ENCODE measurements at regions not wholly inside any gene's neighbourhood (a gene's known extent, or its start where the extent isn't known, plus 50 kb on each side); places are given as distances from the start of the nearest gene placed in this dataset.

DNA sequence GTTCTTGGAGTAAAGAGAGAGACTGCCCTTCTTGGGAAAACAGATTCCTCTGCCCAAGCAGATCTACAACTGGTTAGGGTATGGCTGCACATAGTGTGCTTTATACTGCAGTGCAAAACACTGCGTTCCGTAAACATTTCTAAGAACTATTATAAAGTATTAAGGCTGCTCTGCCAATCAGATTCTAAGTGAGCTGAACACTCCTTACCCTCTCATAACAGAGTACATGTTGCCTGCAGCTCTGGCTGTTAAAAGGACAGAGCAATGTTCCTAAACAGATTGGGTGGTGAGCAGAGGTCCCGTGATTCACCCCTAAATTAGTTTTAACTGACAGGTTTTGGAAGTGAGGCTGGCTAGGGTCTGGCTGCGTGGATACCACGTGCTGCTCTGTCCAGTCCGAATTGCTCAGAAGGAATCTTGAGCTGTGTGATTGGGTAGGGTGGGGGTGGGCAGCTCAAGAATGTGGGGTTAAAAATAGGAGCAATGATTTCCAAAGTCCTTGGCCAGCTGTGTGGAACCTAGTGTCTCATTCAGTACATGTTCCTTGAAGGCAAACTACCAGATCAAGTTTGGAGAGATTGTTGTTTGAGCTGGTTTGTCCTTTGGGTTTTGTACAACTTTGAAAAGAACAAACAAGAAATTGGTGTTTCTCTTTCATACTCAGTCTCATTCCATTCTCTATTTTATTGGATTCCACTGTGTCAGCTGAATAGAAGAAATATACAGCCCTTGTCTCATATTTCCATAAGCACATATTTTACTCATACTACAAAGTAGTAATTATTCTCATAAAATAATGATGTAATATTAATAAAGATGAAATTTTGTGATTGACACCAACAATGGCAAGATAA, 497.6 kb upstream of the CD180 start:
- TF ChIP-seq POLR2AphosphoS5 (IDR thresholded peaks at IDR 0.05; ENCODE audit: low read depth, low read length): no peak
- no peak for TF ChIP-seq POLR2A (IDR thresholded peaks at IDR 0.05; ENCODE audit: low read depth, low read length)
- TF ChIP-seq TAF1 (IDR thresholded peaks at IDR 0.05; ENCODE audit: borderline replicate concordance, low read depth, low read length): no peak
- FAIRE-seq (no peak), DNase-seq (ENCODE audit: insufficient read length) (no peak)

DNA sequence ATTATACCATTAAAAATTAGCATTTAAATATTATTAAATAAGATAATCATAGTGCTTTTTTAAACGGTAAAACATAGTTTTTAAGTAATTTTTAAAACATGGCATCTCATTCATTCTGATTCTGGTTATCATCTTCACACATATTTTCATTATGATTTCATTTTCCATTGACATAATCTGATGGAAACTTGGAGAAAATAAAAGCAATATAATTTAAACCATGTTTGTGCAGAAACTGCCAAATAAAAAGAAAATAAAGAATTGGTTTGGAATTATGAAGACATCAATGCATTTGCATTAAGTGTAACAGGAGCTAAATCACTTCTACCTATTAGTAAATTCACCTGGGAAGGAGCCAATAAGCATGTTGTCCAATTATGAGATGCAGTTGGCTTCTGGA, 490.1 kb upstream of the CD180 start:
- FAIRE-seq: no peak
- TF ChIP-seq POLR2AphosphoS5 (IDR thresholded peaks at IDR 0.05; ENCODE audit: low read depth, low read length) (no peak), POLR2A (IDR thresholded peaks at IDR 0.05; ENCODE audit: low read depth, low read length) (no peak), TAF1 (IDR thresholded peaks at IDR 0.05; ENCODE audit: borderline replicate concordance, low read depth, low read length) (no peak)

DNA sequence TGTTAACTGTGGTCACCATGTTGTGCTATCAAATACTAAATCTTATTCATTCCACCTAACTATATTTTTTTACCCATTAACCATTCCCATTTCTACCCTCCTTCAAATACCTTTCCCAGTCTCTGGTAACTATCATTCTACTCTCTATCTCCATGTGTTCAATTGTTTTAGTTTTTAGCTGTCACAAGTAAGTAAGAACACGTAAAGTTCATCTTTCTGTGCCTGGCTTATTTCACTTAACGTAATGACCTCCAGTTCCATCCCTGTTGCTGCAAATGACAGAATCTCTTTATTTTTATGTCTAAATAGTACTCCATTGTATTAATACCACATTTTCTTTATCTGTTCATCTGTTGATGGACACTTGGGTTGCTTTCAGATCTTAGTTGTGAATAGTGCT, 485.1 kb upstream of the CD180 start:
- DNase-seq (ENCODE audit: insufficient read length) (no peak), FAIRE-seq (no peak)
- TF ChIP-seq POLR2A (IDR thresholded peaks at IDR 0.05; ENCODE audit: low read depth, low read length): no peak
- no peak for TF ChIP-seq POLR2AphosphoS5 (IDR thresholded peaks at IDR 0.05; ENCODE audit: low read depth, low read length)
- no peak for TF ChIP-seq TAF1 (IDR thresholded peaks at IDR 0.05; ENCODE audit: borderline replicate concordance, low read depth, low read length)

More for the DNA sequence above, 490.1 kb upstream of the CD180 start:
- DNase-seq (ENCODE audit: insufficient read length): no peak

DNA sequence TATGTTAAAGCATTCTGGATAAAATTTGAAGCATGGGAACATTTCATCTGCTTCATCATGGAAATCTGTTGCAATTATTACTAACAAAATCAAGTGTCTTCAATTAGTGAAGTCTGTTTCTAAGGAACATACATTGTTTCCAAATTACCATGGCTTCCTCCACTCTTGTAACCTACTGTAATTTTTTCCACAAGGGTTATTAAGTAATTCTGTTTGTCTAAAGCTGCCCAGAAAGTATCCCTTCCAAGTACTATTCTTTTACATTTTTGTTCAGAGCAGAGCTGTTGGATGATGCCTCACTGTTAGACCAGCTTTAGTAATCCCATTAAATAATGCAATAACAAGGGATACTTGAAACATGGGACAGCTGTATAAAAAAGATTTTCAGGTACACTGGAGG, 483.5 kb upstream of the CD180 start:
- DNase-seq (ENCODE audit: insufficient read length) (no peak), FAIRE-seq (no peak)
- TF ChIP-seq POLR2AphosphoS5 (IDR thresholded peaks at IDR 0.05; ENCODE audit: low read depth, low read length): no peak
- no peak for TF ChIP-seq TAF1 (IDR thresholded peaks at IDR 0.05; ENCODE audit: borderline replicate concordance, low read depth, low read length)
- no peak for TF ChIP-seq POLR2A (IDR thresholded peaks at IDR 0.05; ENCODE audit: low read depth, low read length)

DNA sequence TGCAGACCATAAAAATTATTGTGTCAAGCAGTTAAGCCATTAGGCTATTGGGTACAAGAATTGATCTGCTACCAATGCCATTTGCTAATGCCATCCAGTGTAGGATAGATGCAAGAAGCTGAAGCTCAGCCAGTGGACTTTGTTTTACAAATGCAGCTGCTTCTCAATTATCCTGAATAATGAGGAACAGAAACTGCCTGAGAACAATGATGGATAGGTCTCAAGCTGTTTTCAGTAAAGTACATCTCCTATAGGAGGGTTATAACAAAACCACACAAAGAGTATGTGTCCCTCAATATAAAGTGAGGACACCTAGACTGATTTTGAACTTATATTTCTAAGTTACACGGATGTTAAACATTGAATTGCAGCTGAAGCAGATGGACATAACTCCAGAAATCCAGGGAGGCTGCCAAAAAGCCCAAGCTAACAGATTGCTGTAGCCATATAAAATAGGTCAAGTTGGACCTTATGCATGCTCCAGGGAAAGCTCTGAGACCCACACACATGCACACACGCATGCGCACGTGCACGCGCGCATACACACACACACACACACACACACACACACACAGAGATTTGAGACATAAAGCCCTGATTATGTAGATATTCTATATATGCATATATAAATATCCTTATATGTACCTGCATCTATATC, 482.7 kb upstream of the CD180 start:
- FAIRE-seq: no peak

DNA sequence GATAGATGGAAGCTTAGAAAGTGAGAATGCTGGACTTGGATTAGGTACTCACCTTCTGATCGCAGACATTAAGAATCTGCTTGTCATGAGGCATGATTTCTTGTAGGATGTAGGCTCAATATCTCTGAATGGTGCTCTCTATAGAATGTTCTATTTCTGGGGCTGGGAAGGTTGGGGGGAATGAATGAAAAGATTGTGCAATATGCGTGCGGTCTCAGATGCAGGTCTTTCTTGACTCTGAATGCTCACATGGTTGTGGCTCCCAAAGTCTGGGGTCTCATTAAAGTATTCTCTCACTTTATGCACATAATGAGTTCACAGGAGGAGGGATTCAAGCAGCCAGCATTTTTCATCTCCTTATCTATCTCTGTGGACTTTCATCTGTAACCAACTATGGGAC, 482.0 kb upstream of the CD180 start:
- FAIRE-seq (no peak), DNase-seq (ENCODE audit: insufficient read length) (no peak)
- TF ChIP-seq POLR2A (IDR thresholded peaks at IDR 0.05; ENCODE audit: low read depth, low read length) (no peak), POLR2AphosphoS5 (IDR thresholded peaks at IDR 0.05; ENCODE audit: low read depth, low read length) (no peak), TAF1 (IDR thresholded peaks at IDR 0.05; ENCODE audit: borderline replicate concordance, low read depth, low read length) (no peak)

More for the DNA sequence above, 482.7 kb upstream of the CD180 start:
- TF ChIP-seq TAF1 (IDR thresholded peaks at IDR 0.05; ENCODE audit: borderline replicate concordance, low read depth, low read length) (no peak), POLR2A (IDR thresholded peaks at IDR 0.05; ENCODE audit: low read depth, low read length) (no peak), POLR2AphosphoS5 (IDR thresholded peaks at IDR 0.05; ENCODE audit: low read depth, low read length) (no peak)
- no peak for DNase-seq (ENCODE audit: insufficient read length)

DNA sequence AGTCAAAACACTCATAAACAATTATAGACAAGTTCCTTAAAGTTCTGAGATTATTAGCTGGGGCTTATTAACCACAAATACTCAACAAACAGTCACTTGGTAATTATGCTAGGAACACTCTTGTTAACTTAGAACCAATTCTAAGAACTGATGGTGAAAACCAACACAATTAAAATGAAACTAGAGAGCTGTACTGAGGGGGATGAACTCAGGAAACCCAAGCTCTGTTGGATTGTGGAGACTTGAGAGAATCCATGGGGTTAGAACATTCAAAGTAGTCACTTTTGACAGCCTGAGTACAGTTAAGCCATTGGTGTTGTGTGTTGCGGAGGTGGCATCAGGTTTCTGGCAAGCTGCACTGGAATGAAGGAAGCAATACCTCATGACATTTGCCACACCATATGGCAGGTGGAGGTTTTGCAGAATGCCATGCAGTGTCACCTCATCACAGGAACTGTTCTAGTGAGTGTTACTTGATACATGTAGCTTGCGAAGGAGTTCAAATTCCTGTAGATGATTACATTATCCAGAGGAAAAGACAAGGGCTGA, 480.9 kb upstream of the CD180 start:
- DNase-seq (ENCODE audit: insufficient read length) (no peak), FAIRE-seq (no peak)
- no peak for TF ChIP-seq TAF1 (IDR thresholded peaks at IDR 0.05; ENCODE audit: borderline replicate concordance, low read depth, low read length)
- no peak for TF ChIP-seq POLR2A (IDR thresholded peaks at IDR 0.05; ENCODE audit: low read depth, low read length)
- no peak for TF ChIP-seq POLR2AphosphoS5 (IDR thresholded peaks at IDR 0.05; ENCODE audit: low read depth, low read length)

DNA sequence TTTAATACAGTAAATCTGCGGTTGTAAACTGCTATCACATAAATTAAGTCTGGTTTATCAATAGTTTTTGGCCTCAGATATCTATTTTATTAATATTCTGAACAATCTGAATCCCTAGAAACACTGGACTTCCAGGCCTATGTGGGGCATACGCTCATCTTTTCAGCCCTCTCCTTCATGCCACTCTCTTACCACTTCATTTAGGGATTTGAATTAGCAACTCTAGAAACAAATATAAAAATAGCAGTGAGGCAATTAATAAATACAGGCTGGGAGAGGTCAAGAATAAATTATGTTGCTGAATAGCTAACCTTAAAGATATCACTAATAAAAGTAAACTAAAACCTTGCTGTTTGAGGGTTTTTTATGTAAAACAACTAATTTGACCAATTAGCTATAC, 480.3 kb upstream of the CD180 start:
- DNase-seq (ENCODE audit: insufficient read length) (no peak), FAIRE-seq (no peak)
- no peak for TF ChIP-seq POLR2AphosphoS5 (IDR thresholded peaks at IDR 0.05; ENCODE audit: low read depth, low read length)
- no peak for TF ChIP-seq POLR2A (IDR thresholded peaks at IDR 0.05; ENCODE audit: low read depth, low read length)
- no peak for TF ChIP-seq TAF1 (IDR thresholded peaks at IDR 0.05; ENCODE audit: borderline replicate concordance, low read depth, low read length)

DNA sequence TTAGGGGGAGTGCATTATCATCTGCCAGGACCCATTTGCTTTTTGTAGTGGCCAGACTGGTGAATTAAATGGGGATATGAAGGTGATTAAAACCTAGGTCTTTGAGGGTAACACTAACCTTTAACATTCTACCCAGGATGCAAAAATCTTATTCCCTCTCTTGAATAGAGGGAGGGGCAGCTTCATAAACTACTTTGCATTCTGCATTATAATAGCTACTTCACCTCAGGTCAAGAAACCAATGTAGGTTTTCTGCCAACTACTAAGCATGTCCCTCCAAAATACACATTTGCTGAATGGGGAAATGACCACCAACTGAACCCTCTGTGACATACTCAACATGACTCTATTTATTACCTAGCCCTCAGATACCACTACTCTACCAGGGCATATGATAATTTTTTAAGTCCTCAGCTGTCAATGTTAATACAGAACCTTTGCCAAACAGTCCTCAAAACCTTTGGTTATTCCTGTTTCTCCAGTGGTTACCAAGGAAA, 477.6 kb upstream of the CD180 start:
- TF ChIP-seq POLR2A (IDR thresholded peaks at IDR 0.05; ENCODE audit: low read depth, low read length) (no peak), TAF1 (IDR thresholded peaks at IDR 0.05; ENCODE audit: borderline replicate concordance, low read depth, low read length) (no peak), POLR2AphosphoS5 (IDR thresholded peaks at IDR 0.05; ENCODE audit: low read depth, low read length) (no peak)
- FAIRE-seq (no peak), DNase-seq (ENCODE audit: insufficient read length) (no peak)

DNA sequence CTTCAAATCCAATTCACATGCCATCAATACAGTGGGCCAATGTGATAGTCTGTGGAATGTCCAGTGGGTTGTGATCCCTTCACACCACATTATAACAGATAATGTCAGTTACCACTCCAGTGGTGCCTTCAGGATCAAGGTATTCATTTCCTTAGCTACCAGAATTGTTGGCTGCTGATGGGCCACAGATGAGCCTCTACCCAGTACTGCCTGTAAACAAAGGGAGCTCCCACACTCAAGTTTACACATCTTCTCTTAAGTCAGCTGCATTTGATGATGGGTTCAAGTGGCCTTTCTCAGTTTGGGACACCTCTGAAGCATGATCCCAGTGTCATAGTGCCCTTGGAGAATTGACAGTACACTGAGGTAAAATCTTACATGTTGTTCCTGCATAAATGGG, 477.0 kb upstream of the CD180 start:
- DNase-seq (ENCODE audit: insufficient read length): no peak
- FAIRE-seq: no peak
- TF ChIP-seq TAF1 (IDR thresholded peaks at IDR 0.05; ENCODE audit: borderline replicate concordance, low read depth, low read length) (no peak), POLR2AphosphoS5 (IDR thresholded peaks at IDR 0.05; ENCODE audit: low read depth, low read length) (no peak), POLR2A (IDR thresholded peaks at IDR 0.05; ENCODE audit: low read depth, low read length) (no peak)

DNA sequence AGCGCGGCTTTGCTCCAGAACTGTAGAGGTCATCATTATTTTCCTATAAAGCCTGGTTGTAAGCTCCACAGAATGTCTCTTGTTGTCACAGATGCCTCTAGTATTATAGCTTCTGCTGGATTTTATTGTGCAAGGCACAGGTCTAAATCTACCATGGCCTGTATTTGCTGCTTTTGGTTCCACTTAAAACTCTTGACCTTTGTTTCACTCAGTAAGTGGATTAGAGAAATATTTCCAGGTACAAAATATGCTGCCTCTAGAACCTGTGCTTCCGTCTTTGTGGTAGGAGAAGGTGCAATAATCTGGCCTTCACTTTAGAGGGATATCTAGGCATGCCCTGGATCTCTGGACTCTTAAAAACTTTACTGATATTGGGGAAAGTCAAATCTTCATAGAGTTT, 476.6 kb upstream of the CD180 start:
- no peak for TF ChIP-seq POLR2A (IDR thresholded peaks at IDR 0.05; ENCODE audit: low read depth, low read length)
- no peak for TF ChIP-seq TAF1 (IDR thresholded peaks at IDR 0.05; ENCODE audit: borderline replicate concordance, low read depth, low read length)
- no peak for TF ChIP-seq POLR2AphosphoS5 (IDR thresholded peaks at IDR 0.05; ENCODE audit: low read depth, low read length)
- DNase-seq (ENCODE audit: insufficient read length): no peak
- FAIRE-seq: no peak
